NCI-H2171 treated with DMSO at 0.1 percent for 48 hours (cell line): ENCODE measurements at regions not wholly inside any gene's neighbourhood (a gene's known extent, or its start where the extent isn't known, plus 50 kb on each side); places are given as distances from the start of the nearest gene placed in this dataset.
"Not testable (repeated sequence)": the region's sequence is repeated elsewhere in the genome, so short reads cannot be mapped to it uniquely, and the experiment has no call there.

ENCODE experiments used
- DNase-seq: peaks from one replicate; lab custom pipeline; 2025; lab: John Stamatoyannopoulos, UW

GRCh38 chr15:75763635-75764600 is 51.3 kb upstream of the CSPG4 start:
- DNase-seq: not testable (repeated sequence)

DNA sequence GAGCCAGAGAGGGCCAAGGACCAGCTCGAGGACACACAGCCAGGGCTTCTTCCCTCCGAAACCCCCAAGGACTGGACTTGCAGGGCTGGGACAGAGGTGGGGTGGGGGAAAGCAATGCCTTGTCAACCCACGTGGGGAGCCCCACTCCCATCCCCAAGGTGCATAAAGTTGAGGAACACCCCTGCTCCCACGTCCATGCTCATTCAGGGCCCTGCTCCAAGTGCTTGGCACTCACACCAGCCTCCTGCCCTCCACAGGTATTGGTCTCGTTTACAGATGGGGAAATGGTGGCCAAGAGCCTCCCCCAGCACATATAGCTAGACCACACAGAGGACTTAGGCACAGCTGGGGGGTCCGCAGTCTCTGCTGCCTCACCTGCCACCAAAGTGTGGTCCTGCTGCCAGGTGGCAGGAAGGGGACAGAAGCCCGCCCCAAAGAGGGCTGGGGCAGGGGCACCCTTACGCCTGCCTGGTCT is 50.5 kb upstream of the CSPG4 start:
- no peak for DNase-seq
